ENCODE measurements at regions not wholly inside any gene's neighbourhood (a gene's known extent, or its start where the extent isn't known, plus 50 kb on each side); places are given as distances from the start of the nearest gene placed in this dataset.
"Not testable (repeated sequence)": the region's sequence is repeated elsewhere in the genome, so short reads cannot be mapped to it uniquely, and the experiment has no call there.

- DNase-seq (ENCODE audit: low read depth in 2 of 2), result not testable (repeated sequence)
Measured at GRCh38 chrX:27156921-27157320, 306.2 kb downstream of the PPP4R3C start.

GRCh38 chrX:27136325-27136724 is 326.8 kb downstream of the PPP4R3C start:
- no peak for DNase-seq (ENCODE audit: low read depth in 2 of 2)

- no peak for DNase-seq (ENCODE audit: low read depth in 2 of 2)
Measured at GRCh38 chrX:27132862-27133261, 330.3 kb downstream of the PPP4R3C start.

GRCh38 chrX:27087176-27087575 is 376.0 kb downstream of the PPP4R3C start:
- DNase-seq (ENCODE audit: low read depth in 2 of 2), result not testable (repeated sequence)

GRCh38 chrX:27086237-27086636 is 376.9 kb downstream of the PPP4R3C start:
- no peak for DNase-seq (ENCODE audit: low read depth in 2 of 2)

GRCh38 chrX:27085346-27085745 is 377.8 kb downstream of the PPP4R3C start:
- DNase-seq (ENCODE audit: low read depth in 2 of 2), result no peak

- no peak for DNase-seq (ENCODE audit: low read depth in 2 of 2)
Measured at GRCh38 chrX:27078371-27078770, 384.8 kb downstream of the PPP4R3C start.

GRCh38 chrX:27057883-27058282 is 405.3 kb downstream of the PPP4R3C start:
- no peak for DNase-seq (ENCODE audit: low read depth in 2 of 2)

GRCh38 chrX:27039332-27039731 is 423.8 kb downstream of the PPP4R3C start:
- no peak for DNase-seq (ENCODE audit: low read depth in 2 of 2)

GRCh38 chrX:27008486-27008885 is 454.7 kb downstream of the PPP4R3C start:
- no peak for DNase-seq (ENCODE audit: low read depth in 2 of 2)

DNA sequence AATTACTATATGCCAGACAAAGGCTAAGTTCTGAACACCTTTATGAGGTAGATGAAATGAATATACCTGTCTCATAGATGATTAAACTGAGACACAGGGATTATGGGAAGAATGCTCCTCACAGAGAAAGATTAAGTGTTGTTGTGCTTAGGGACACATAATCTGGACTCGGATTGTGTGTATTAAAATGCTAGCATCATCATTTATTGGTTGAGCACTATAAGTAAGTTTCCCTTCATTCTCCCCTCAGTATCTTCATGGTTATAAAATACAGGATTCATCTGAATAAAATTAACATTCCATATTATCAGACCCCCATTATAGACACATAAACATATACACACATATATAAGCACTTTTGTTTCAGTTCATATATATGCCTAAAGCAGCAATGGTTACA is 463.5 kb downstream of the PPP4R3C start:
- no peak for DNase-seq (ENCODE audit: low read depth in 2 of 2)

GRCh38 chrX:26958261-26958660 is 504.9 kb downstream of the PPP4R3C start:
- no peak for DNase-seq (ENCODE audit: low read depth in 2 of 2)

DNA sequence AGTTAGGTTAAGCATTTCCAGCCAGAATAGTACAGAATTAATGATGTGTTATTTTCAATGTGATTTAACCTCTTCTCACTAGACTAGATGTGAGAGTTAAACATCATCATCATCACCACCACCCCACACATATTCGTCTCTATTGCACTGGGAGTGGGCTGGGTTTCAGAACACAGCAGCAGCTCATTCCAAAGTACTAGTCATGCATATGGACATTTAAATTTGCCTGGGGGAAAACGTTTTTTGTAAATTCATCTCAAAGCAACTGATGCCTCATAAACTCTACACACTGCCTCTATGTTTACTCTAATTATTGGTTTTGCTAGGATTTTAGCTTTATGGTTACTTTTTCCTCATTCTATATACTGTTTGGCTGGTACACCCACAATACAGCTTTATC is 509.1 kb downstream of the PPP4R3C start:
- no peak for DNase-seq (ENCODE audit: low read depth in 2 of 2)

- DNase-seq (ENCODE audit: low read depth in 2 of 2), result peak; percentile 0 to 1
Measured at GRCh38 chrX:26952213-26952612, 510.9 kb downstream of the PPP4R3C start.

DNA sequence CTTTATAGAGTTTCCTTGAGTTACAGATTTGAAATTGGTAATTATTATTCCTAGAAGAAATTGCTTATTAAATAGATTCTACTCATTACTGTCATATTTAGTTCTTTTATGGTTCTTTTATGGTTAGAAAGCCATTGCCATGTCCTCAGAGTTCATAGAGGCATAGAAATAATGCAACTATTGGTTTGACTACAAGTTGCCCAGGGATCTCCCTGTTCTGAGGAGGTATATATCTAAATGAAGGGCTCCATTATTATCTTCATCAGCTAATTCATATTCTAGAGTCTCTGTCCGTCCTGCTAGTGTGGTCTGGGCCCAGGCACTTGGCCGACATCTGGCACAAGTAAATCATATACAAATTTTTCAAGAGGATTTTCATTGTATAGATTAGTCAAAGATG is 535.7 kb downstream of the PPP4R3C start:
- DNase-seq (ENCODE audit: low read depth in 2 of 2), result no peak

- DNase-seq (ENCODE audit: low read depth in 2 of 2), result no peak
Measured at GRCh38 chrX:26925088-26925487, 538.1 kb downstream of the PPP4R3C start.

DNA sequence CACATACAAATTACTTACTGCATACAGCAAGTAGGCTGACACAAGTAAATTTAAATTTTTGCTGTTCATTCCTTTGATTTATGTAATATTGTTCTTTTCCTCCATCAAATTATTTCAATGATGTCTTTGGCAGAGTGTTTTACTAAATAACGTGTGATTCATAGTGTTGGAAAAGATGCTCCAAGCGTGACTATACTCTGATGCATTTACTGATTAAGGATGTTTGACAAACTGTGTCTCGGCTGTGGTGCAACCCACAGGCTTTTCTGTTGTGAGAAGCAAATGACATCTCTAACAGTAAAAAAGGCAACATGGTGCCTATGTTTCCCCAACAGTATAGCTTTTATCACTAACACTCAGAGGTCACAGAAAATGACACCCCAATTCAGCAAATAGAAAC is 540.9 kb downstream of the PPP4R3C start:
- DNase-seq (ENCODE audit: low read depth in 2 of 2), result no peak

GRCh38 chrX:26918631-26919030 is 544.5 kb downstream of the PPP4R3C start:
- no peak for DNase-seq (ENCODE audit: low read depth in 2 of 2)

DNA sequence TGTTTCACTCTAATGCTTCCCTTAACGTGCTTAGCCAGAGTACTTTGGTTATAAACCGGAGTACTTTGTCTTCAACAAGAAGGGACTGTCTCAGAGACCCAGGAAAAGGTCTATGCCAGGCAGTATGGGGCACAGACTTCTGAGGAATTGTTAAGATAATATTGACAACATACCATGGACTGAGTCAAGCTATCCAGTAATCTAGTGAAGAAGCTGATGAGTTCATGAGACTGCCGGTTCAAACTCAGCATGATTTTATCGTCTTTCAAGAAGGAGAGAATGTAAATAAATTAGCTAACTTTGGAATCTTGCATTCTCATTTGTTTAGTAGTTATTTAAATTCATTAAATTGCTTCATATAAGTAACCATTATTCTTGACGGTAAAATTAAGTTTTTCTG is 546.1 kb downstream of the PPP4R3C start:
- no peak for DNase-seq (ENCODE audit: low read depth in 2 of 2)

DNA sequence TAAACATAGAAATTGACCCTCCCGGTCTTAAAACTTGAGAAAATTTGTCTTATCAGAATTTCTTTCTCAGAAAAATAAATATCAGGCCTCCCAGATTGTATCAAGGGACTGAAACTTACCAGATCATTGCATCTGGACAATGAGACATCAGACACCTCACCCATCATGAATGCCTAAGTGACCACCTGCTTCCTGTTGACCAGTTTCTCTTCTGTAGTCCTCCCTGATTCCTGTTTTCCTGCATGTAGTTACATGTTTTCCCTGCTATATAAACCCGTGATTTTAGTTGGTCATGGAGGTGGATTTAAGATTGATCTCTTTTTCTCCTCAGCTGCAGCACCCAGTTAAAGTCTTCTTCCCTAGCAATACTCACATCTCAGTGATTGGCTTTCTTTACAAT is 548.1 kb downstream of the PPP4R3C start:
- no peak for DNase-seq (ENCODE audit: low read depth in 2 of 2)

- no peak for DNase-seq (ENCODE audit: low read depth in 2 of 2)
Measured at GRCh38 chrX:26914232-26914631, 548.9 kb downstream of the PPP4R3C start.

GRCh38 chrX:26911785-26912184 is 551.4 kb downstream of the PPP4R3C start:
- DNase-seq (ENCODE audit: low read depth in 2 of 2), result not testable (repeated sequence)

DNA sequence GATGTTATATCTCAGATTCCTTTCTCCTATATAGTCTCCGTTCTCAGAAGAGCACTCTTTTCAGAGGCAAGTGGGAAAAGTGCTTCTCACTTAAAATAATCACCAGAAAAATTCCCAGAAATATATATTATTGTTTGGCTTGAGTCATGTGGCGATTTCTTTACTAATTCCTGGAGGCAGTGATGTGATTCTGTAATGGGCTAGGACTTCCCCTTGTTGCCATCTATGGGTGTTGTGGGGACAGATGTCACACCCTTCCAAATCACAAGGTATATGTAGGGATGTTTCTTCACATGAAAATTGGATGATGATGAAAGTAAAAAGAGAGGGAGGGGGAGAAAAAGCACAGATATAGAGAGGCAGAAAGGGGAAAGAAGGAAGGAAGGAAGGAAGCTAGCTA is 553.4 kb downstream of the PPP4R3C start:
- no peak for DNase-seq (ENCODE audit: low read depth in 2 of 2)

GRCh38 chrX:26908218-26908617 is 554.9 kb downstream of the PPP4R3C start:
- no peak for DNase-seq (ENCODE audit: low read depth in 2 of 2)

- DNase-seq (ENCODE audit: low read depth in 2 of 2), result no peak
Measured at GRCh38 chrX:26889574-26889973, 573.6 kb downstream of the PPP4R3C start.
